IPS-11a (cell line): ENCODE measurements at regions not wholly inside any gene's neighbourhood (a gene's known extent, or its start where the extent isn't known, plus 50 kb on each side); places are given as distances from the start of the nearest gene placed in this dataset.
"Not testable (repeated sequence)": the region's sequence is repeated elsewhere in the genome, so short reads cannot be mapped to it uniquely, and the experiment has no call there.

Experiments used
- H3K4me3 ChIP-seq: one replicate; pipeline ENCODE4 v1.5.1; 2013; ENCODE audit warnings: low read depth, low read length, control low read depth

- H3K4me3 ChIP-seq = no peak overlapping the region
Observed at GRCh38 chr14:89056394-89056793, 231.9 kb downstream of the TTC8 start.

- no peak overlapping the region for H3K4me3 ChIP-seq
Observed at GRCh38 chr14:89058697-89059096, 234.2 kb downstream of the TTC8 start.

GRCh38 chr14:89060191-89060590 is 235.7 kb downstream of the TTC8 start:
- no peak overlapping the region for H3K4me3 ChIP-seq

- H3K4me3 ChIP-seq = no peak overlapping the region
Observed at GRCh38 chr14:89061696-89062095, 237.2 kb downstream of the TTC8 start.

GRCh38 chr14:89065879-89066278 is 241.4 kb downstream of the TTC8 start:
- no peak overlapping the region for H3K4me3 ChIP-seq

- H3K4me3 ChIP-seq = no peak overlapping the region
Observed at GRCh38 chr14:89067293-89067972, 243.0 kb downstream of the TTC8 start.

GRCh38 chr14:89078021-89078795 is 253.8 kb downstream of the TTC8 start:
- H3K4me3 ChIP-seq = no peak overlapping the region

- H3K4me3 ChIP-seq = no peak overlapping the region
Observed at GRCh38 chr14:89085231-89085731, 260.8 kb downstream of the TTC8 start.

GRCh38 chr14:89085737-89086382 is 261.4 kb downstream of the TTC8 start:
- no peak overlapping the region for H3K4me3 ChIP-seq

- H3K4me3 ChIP-seq = no peak overlapping the region
Observed at GRCh38 chr14:89088530-89088929, 264.1 kb downstream of the TTC8 start.

GRCh38 chr14:89089330-89089729 is 264.9 kb downstream of the TTC8 start:
- H3K4me3 ChIP-seq = no peak overlapping the region

- no peak overlapping the region for H3K4me3 ChIP-seq
Observed at GRCh38 chr14:89091781-89092180, 267.3 kb downstream of the TTC8 start.

GRCh38 chr14:89093083-89093730 is 268.8 kb downstream of the TTC8 start:
- no peak overlapping the region for H3K4me3 ChIP-seq

GRCh38 chr14:89095036-89095435 is 270.6 kb downstream of the TTC8 start:
- H3K4me3 ChIP-seq = no peak overlapping the region

- no peak overlapping the region for H3K4me3 ChIP-seq
Observed at GRCh38 chr14:89096946-89097345, 272.5 kb downstream of the TTC8 start.

- no peak overlapping the region for H3K4me3 ChIP-seq
Observed at GRCh38 chr14:89098254-89098653, 273.8 kb downstream of the TTC8 start.

- H3K4me3 ChIP-seq = not testable (repeated sequence)
Observed at GRCh38 chr14:89104171-89104817, 279.8 kb downstream of the TTC8 start.

- not testable (repeated sequence) for H3K4me3 ChIP-seq
Observed at GRCh38 chr14:89104861-89105260, 280.4 kb downstream of the TTC8 start.
